ENCODE measurements at regions not wholly inside any gene's neighbourhood (a gene's known extent, or its start where the extent isn't known, plus 50 kb on each side); places are given as distances from the start of the nearest gene placed in this dataset.

GRCh38 chr2:16120591-16121180 lies 180.3 kb downstream of the MYCN start:
- TF ChIP-seq ZNF274 (IDR thresholded peaks at IDR 0.05; ENCODE audit: low read depth, low read length), result no peak
- no peak for TF ChIP-seq YY1 (IDR thresholded peaks at IDR 0.05; ENCODE audit: insufficient read depth, insufficient read length)
